Cardiac muscle cell (in vitro differentiated cells and primary cell): ENCODE measurements at regions not wholly inside any gene's neighbourhood (a gene's known extent, or its start where the extent isn't known, plus 50 kb on each side); places are given as distances from the start of the nearest gene placed in this dataset.

Experiments used
- DNase-seq, 2 donors: peaks; one replicate each; pipeline versions ENCODE4 v3.0.0 to v3.0.0-alpha.2; 2010 to 2017; ENCODE audit warnings: low read depth in 1 of 2, low spot score in 1 of 2
- H3K27ac ChIP-seq: fragments of 200-600 bp; sonication (generic); 2 replicates; pipeline ENCODE4 v1.5.1; 2016
- H3K27me3 ChIP-seq: fragments of 200-600 bp; sonication (generic); 2 replicates; pipeline ENCODE4 v1.6.0; 2016; ENCODE audit warnings: control low read depth
- H3K36me3 ChIP-seq: fragments of 200-600 bp; sonication (generic); 2 replicates; pipeline ENCODE4 v1.5.1; 2016; ENCODE audit warnings: control low read depth
- H3K4me1 ChIP-seq: fragments of 200-600 bp; sonication (generic); 2 replicates; pipeline ENCODE4 v1.8.1; 2017; ENCODE audit warnings: low read depth, mild to moderate bottlenecking, mixed run types
- H3K4me3 ChIP-seq: fragments of 200-600 bp; sonication (generic); 2 replicates; pipeline ENCODE4 v1.5.1; 2016; ENCODE audit warnings: mild to moderate bottlenecking
- H3K9me3 ChIP-seq: fragments of 200-600 bp; sonication (generic); 2 replicates; pipeline ENCODE4 v1.5.1; 2017; ENCODE audit warnings: low read depth, mild to moderate bottlenecking, control low read depth
- TF ChIP-seq, protein P1 (sequence below): IDR thresholded peaks from 2 replicates; pipeline ENCODE4 v1.5.1; 2012; ENCODE audit warnings: low read depth, mild to moderate bottlenecking, low read length

GRCh38 chr5:57572461-57572860, 89.8 kb upstream of the ACTBL2 start:
- no peaks in the 10 kb centered on the region for H3K9me3 ChIP-seq
- H3K27ac ChIP-seq: no peak overlapping the region
- H3K27me3 ChIP-seq: no peaks in the 10 kb centered on the region
- H3K4me1 ChIP-seq: no peaks in the 10 kb centered on the region
- TF ChIP-seq, protein P1, sequence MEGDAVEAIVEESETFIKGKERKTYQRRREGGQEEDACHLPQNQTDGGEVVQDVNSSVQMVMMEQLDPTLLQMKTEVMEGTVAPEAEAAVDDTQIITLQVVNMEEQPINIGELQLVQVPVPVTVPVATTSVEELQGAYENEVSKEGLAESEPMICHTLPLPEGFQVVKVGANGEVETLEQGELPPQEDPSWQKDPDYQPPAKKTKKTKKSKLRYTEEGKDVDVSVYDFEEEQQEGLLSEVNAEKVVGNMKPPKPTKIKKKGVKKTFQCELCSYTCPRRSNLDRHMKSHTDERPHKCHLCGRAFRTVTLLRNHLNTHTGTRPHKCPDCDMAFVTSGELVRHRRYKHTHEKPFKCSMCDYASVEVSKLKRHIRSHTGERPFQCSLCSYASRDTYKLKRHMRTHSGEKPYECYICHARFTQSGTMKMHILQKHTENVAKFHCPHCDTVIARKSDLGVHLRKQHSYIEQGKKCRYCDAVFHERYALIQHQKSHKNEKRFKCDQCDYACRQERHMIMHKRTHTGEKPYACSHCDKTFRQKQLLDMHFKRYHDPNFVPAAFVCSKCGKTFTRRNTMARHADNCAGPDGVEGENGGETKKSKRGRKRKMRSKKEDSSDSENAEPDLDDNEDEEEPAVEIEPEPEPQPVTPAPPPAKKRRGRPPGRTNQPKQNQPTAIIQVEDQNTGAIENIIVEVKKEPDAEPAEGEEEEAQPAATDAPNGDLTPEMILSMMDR: no peak
- H3K4me3 ChIP-seq: no peak overlapping the region
- DNase-seq: no peak
- no peaks in the 10 kb centered on the region for H3K36me3 ChIP-seq

DNA sequence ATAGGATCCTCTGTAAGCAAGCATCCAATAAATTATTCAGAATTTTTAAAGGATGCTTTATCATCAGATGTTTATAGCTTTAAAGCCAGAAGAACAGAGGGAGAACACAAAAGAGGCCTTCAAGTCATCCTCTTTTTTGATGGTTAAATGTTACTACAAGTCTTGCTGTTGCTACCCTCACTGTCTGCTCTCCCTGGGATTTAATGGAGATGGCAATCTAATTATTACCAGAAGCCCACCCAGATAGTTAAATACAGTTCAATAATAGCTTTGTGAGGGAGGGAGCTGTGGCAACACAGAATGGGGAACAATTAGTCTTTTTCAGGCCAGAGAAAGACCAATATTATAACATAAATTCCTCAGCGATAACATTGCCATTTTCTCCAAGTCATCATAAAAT, 87.0 kb upstream of the ACTBL2 start:
- H3K27ac ChIP-seq: no peak overlapping the region
- no peaks in the 10 kb centered on the region for H3K9me3 ChIP-seq
- no peak overlapping the region for H3K4me3 ChIP-seq
- no peak for DNase-seq
- no peaks in the 10 kb centered on the region for H3K36me3 ChIP-seq
- no peaks in the 10 kb centered on the region for H3K4me1 ChIP-seq
- TF ChIP-seq, protein P1: no peak
- no peaks in the 10 kb centered on the region for H3K27me3 ChIP-seq

GRCh38 chr5:57568136-57568535, 85.5 kb upstream of the ACTBL2 start:
- H3K4me3 ChIP-seq: no peak overlapping the region
- TF ChIP-seq, protein P1: no peak
- DNase-seq: no peak

GRCh38 chr5:57566914-57567313, 84.3 kb upstream of the ACTBL2 start:
- DNase-seq: peak in 1 of 2 donors; percentile 92
- H3K27ac ChIP-seq: no peak overlapping the region

More at GRCh38 chr5:57568136-57568535, 85.5 kb upstream of the ACTBL2 start:
- Histone ChIP-seq H3K36me3 (no peaks in the 10 kb centered on the region), H3K27ac (no peak overlapping the region), H3K27me3 (no peaks in the 10 kb centered on the region), H3K4me1 (no peaks in the 10 kb centered on the region), H3K9me3 (no peaks in the 10 kb centered on the region)

GRCh38 chr5:57561231-57561842, 78.7 kb upstream of the ACTBL2 start:
- H3K27ac ChIP-seq: no peak overlapping the region
- no peaks in the 10 kb centered on the region for H3K36me3 ChIP-seq
- no peak overlapping the region for H3K4me3 ChIP-seq
- no peaks in the 10 kb centered on the region for H3K27me3 ChIP-seq
- H3K9me3 ChIP-seq: no peaks in the 10 kb centered on the region
- H3K4me1 ChIP-seq: no peaks in the 10 kb centered on the region
- TF ChIP-seq, protein P1: no peak
- peak in 1 of 2 donors; percentile 43 for DNase-seq

More at GRCh38 chr5:57566914-57567313, 84.3 kb upstream of the ACTBL2 start:
- no peak overlapping the region for H3K4me3 ChIP-seq
- H3K9me3 ChIP-seq: no peaks in the 10 kb centered on the region
- H3K4me1 ChIP-seq: no peaks in the 10 kb centered on the region
- TF ChIP-seq, protein P1: no peak
- no peaks in the 10 kb centered on the region for H3K36me3 ChIP-seq
- H3K27me3 ChIP-seq: no peaks in the 10 kb centered on the region
